Activated naive CD4-positive, alpha-beta T cell treated with anti-CD3 and anti-CD28 coated beads for 36 hours (primary cell): ENCODE measurements at regions not wholly inside any gene's neighbourhood (a gene's known extent, or its start where the extent isn't known, plus 50 kb on each side); places are given as distances from the start of the nearest gene placed in this dataset.

Experiments
- CTCF ChIA-PET: fragments of 350-600 bp; sonication (Branson Sonifier 250); formaldehyde crosslinking; loops from one replicate; lab custom pipeline; 2021; ENCODE audit warnings: antibody characterized with exemption; lab: Charles Lee
- DNase-seq: peaks from one replicate; pipeline ENCODE4 v3.0.0-alpha.2; 2020
- H3K27ac Mint-ChIP-seq: one replicate; pipeline ENCODE4 v1.8.0; 2021; ENCODE audit warnings: mild to moderate bottlenecking, mixed read lengths
- H3K27me3 Mint-ChIP-seq: one replicate; pipeline ENCODE4 v1.8.0; 2021; ENCODE audit warnings: low read depth, mixed read lengths
- H3K36me3 Mint-ChIP-seq: one replicate; pipeline ENCODE4 v1.8.0; 2021; ENCODE audit warnings: low read depth, mixed read lengths
- H3K4me1 Mint-ChIP-seq: one replicate; pipeline ENCODE4 v1.8.0; 2021; ENCODE audit warnings: low read depth, mixed read lengths
- H3K4me3 Mint-ChIP-seq: one replicate; pipeline ENCODE4 v1.8.0; 2021; ENCODE audit warnings: mild to moderate bottlenecking, moderate library complexity, mixed read lengths
- H3K9me3 Mint-ChIP-seq: one replicate; pipeline ENCODE4 v1.8.0; 2021; ENCODE audit warnings: mixed read lengths
- intact Hi-C: fragments of 100-400 bp; cut with micrococcal nuclease; formaldehyde crosslinking; loops from one replicate; pipeline ENCODE4 v1.15.1; 2023

DNA sequence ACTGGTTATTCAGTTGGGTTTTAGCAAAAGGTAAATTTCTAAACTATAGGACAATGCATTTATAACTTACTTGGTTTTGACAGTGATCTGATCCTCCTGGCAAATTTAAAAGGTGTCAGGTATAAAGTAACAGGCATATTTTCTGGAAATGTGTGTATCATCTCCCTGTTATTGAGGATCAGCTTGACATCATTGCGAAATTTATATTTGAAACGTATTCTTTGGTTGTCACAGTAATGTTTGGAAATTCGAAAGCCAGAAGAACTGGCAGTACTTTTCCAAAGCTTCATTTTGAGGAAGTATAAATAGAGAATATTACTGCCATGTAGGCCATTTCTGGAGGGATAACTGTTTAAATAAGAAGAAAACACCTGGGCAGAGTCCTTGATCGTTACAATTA, 422.2 kb upstream of the NRXN1 start:
- CTCF ChIA-PET = no interaction called here
- Mint-ChIP-seq H3K9me3 (peaks cover 8% of the 10 kb centered on the region), H3K4me1 (no peaks in the 10 kb centered on the region), H3K4me3 (no peak overlapping the region), H3K27ac (no peak overlapping the region), H3K27me3 (no peaks in the 10 kb centered on the region), H3K36me3 (no peaks in the 10 kb centered on the region)
- intact Hi-C loops = no loop called here
- no peak for DNase-seq

GRCh38 chr2:51448911-51449310, 417.0 kb upstream of the NRXN1 start:
- Mint-ChIP-seq H3K4me3 (no peak overlapping the region), H3K9me3 (peaks cover 6% of the 10 kb centered on the region), H3K36me3 (no peaks in the 10 kb centered on the region), H3K27ac (no peak overlapping the region), H3K27me3 (no peaks in the 10 kb centered on the region), H3K4me1 (no peaks in the 10 kb centered on the region)
- CTCF ChIA-PET = no interaction called here
- intact Hi-C loops = no loop called here
- DNase-seq = no peak

- no peak overlapping the region for H3K4me3 Mint-ChIP-seq
- intact Hi-C loops = no loop called here
- CTCF ChIA-PET = no interaction called here
- H3K9me3 Mint-ChIP-seq = peaks cover 4% of the 10 kb centered on the region
- no peak for DNase-seq
- no peaks in the 10 kb centered on the region for H3K36me3 Mint-ChIP-seq
- no peaks in the 10 kb centered on the region for H3K27me3 Mint-ChIP-seq
- no peak overlapping the region for H3K27ac Mint-ChIP-seq
- H3K4me1 Mint-ChIP-seq = no peaks in the 10 kb centered on the region
Measured at GRCh38 chr2:51441786-51442185, 409.9 kb upstream of the NRXN1 start.

GRCh38 chr2:51424418-51424817, 392.5 kb upstream of the NRXN1 start:
- H3K4me1 Mint-ChIP-seq = no peaks in the 10 kb centered on the region
- CTCF ChIA-PET = no interaction called here
- H3K4me3 Mint-ChIP-seq = no peak overlapping the region
- no peak overlapping the region for H3K27ac Mint-ChIP-seq
- H3K27me3 Mint-ChIP-seq = no peaks in the 10 kb centered on the region
- H3K36me3 Mint-ChIP-seq = no peaks in the 10 kb centered on the region
- no peak for DNase-seq
- H3K9me3 Mint-ChIP-seq = peaks cover 15% of the 10 kb centered on the region
- intact Hi-C loops = no loop called here

- Mint-ChIP-seq H3K36me3 (no peaks in the 10 kb centered on the region), H3K4me3 (no peak overlapping the region), H3K4me1 (no peaks in the 10 kb centered on the region), H3K27me3 (no peaks in the 10 kb centered on the region), H3K9me3 (peaks cover 2% of the 10 kb centered on the region), H3K27ac (no peak overlapping the region)
- CTCF ChIA-PET = no interaction called here
- no peak for DNase-seq
- intact Hi-C loops = no loop called here
Measured at GRCh38 chr2:51420511-51420910, 388.6 kb upstream of the NRXN1 start.

DNA sequence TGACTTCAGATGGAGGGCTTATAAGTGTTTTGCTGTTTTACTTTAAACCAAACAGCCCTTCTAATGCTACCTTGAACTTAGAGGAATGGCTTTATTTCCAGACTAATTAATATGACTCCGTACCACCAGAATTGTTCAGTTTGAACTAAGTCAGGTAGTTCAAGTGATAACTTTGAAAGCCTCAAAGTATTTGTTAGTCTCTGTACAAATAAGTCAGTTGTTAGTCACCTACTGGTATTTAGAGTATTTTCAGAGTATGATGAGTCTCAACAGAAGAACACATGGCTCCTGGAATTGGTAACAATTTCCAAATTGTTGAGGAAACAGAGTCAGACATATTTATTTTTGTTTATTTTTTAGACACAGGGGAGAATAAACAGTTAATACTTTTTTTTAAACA, 381.8 kb upstream of the NRXN1 start:
- Mint-ChIP-seq H3K27me3 (no peaks in the 10 kb centered on the region), H3K4me1 (no peaks in the 10 kb centered on the region), H3K36me3 (no peaks in the 10 kb centered on the region), H3K27ac (no peak overlapping the region), H3K9me3 (peaks cover 2% of the 10 kb centered on the region), H3K4me3 (no peak overlapping the region)
- intact Hi-C loops = no loop called here
- CTCF ChIA-PET = no interaction called here
- no peak for DNase-seq

DNA sequence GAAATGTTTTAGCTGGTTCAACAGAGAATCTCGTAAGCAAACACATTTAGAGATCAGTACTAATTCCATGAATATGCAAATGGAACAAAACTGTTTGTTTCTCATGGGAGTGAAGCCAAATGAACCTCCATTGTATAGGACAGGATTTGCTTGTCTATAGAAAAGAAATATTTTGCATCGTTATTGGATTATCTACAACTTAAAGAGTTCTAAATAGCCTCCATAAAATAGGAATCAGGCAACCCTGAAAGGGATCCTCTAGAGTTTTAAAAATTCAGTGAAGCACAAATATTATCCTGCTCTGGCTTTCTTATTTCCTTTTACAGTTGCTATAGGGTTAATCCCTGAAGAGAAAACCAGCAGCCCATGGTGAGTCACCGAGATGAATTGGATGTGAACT, 378.4 kb upstream of the NRXN1 start:
- Mint-ChIP-seq H3K4me1 (no peaks in the 10 kb centered on the region), H3K9me3 (no peaks in the 10 kb centered on the region), H3K4me3 (no peak overlapping the region), H3K36me3 (no peaks in the 10 kb centered on the region), H3K27me3 (no peaks in the 10 kb centered on the region), H3K27ac (no peak overlapping the region)
- no peak for DNase-seq
- intact Hi-C loops = no loop called here
- CTCF ChIA-PET = no interaction called here

- intact Hi-C loops = no loop called here
- no peaks in the 10 kb centered on the region for H3K36me3 Mint-ChIP-seq
- CTCF ChIA-PET = no interaction called here
- no peaks in the 10 kb centered on the region for H3K27me3 Mint-ChIP-seq
- H3K9me3 Mint-ChIP-seq = no peaks in the 10 kb centered on the region
- H3K4me1 Mint-ChIP-seq = no peaks in the 10 kb centered on the region
- no peak overlapping the region for H3K27ac Mint-ChIP-seq
- H3K4me3 Mint-ChIP-seq = no peak overlapping the region
- DNase-seq = no peak
Measured at GRCh38 chr2:51409920-51410319, 378.0 kb upstream of the NRXN1 start.

GRCh38 chr2:51404226-51404625, 372.3 kb upstream of the NRXN1 start:
- no peak for DNase-seq
- no peak overlapping the region for H3K27ac Mint-ChIP-seq
- H3K4me1 Mint-ChIP-seq = no peaks in the 10 kb centered on the region
- CTCF ChIA-PET = no interaction called here
- intact Hi-C loops = no loop called here
- H3K9me3 Mint-ChIP-seq = peaks cover 4% of the 10 kb centered on the region
- H3K27me3 Mint-ChIP-seq = no peaks in the 10 kb centered on the region
- no peaks in the 10 kb centered on the region for H3K36me3 Mint-ChIP-seq
- no peak overlapping the region for H3K4me3 Mint-ChIP-seq

DNA sequence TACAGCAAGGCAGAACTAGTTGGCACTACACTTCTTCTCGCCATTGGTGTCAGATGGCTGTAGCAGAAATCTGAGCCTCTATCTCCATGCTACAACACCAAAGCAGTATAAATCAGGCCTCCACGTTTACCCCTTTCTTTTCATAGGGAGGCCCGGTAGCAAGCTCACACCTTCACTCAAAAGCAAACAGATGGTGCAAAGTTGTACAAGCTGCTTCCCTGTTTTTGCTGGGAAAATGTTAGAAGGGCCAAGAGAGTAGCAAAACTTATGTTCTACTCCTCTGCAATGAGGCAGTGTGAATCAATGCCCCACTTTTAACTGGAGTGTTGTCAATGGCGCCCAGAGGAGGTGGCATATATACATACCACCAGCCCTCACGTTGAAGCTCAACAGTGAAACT, 369.6 kb upstream of the NRXN1 start:
- H3K36me3 Mint-ChIP-seq = no peaks in the 10 kb centered on the region
- peaks cover 16% of the 10 kb centered on the region for H3K9me3 Mint-ChIP-seq
- DNase-seq = no peak
- H3K4me1 Mint-ChIP-seq = no peaks in the 10 kb centered on the region
- CTCF ChIA-PET = no interaction called here
- H3K4me3 Mint-ChIP-seq = no peak overlapping the region
- no peaks in the 10 kb centered on the region for H3K27me3 Mint-ChIP-seq
- intact Hi-C loops = no loop called here
- no peak overlapping the region for H3K27ac Mint-ChIP-seq

- Mint-ChIP-seq H3K4me3 (no peak overlapping the region), H3K36me3 (no peaks in the 10 kb centered on the region)
- CTCF ChIA-PET = no interaction called here
Measured at GRCh38 chr2:51387235-51387634, 355.3 kb upstream of the NRXN1 start.

DNA sequence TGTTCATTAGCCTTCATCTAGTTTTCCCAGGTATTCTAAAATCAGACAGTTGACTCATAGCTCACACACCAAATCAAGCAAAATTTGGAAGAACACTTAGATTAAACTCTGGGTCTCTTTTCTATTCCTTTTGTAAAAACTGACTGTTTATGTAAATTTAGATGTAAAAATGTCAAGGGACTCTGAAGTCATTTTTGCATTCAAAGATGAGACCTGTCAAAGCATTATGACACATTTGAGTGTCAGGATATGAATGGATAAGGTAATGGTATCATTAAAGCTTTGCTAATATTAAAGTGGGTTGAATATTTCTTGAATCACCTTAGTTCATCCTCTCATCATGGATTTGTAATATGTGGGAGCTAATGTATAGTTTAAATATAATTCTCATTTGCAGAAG, 348.1 kb upstream of the NRXN1 start:
- no peak overlapping the region for H3K27ac Mint-ChIP-seq
- H3K36me3 Mint-ChIP-seq = no peaks in the 10 kb centered on the region

More at GRCh38 chr2:51387235-51387634, 355.3 kb upstream of the NRXN1 start:
- Mint-ChIP-seq H3K4me1 (no peaks in the 10 kb centered on the region), H3K27ac (no peak overlapping the region), H3K27me3 (no peaks in the 10 kb centered on the region), H3K9me3 (peaks cover 1% of the 10 kb centered on the region)
- no peak for DNase-seq
- intact Hi-C loops = no loop called here

GRCh38 chr2:51368250-51368649, 336.3 kb upstream of the NRXN1 start:
- CTCF ChIA-PET = no interaction called here
- no peak for DNase-seq
- no peaks in the 10 kb centered on the region for H3K27me3 Mint-ChIP-seq
- no peak overlapping the region for H3K27ac Mint-ChIP-seq
- H3K4me1 Mint-ChIP-seq = no peaks in the 10 kb centered on the region
- H3K36me3 Mint-ChIP-seq = no peaks in the 10 kb centered on the region
- no peak overlapping the region for H3K4me3 Mint-ChIP-seq
- intact Hi-C loops = no loop called here
- peaks cover 5% of the 10 kb centered on the region for H3K9me3 Mint-ChIP-seq

More for the DNA sequence above, 348.1 kb upstream of the NRXN1 start:
- no peak for DNase-seq
- CTCF ChIA-PET = no interaction called here
- no peaks in the 10 kb centered on the region for H3K4me1 Mint-ChIP-seq
- H3K9me3 Mint-ChIP-seq = peaks cover 10% of the 10 kb centered on the region
- H3K27me3 Mint-ChIP-seq = no peaks in the 10 kb centered on the region
- H3K4me3 Mint-ChIP-seq = no peak overlapping the region
- intact Hi-C loops = no loop called here

DNA sequence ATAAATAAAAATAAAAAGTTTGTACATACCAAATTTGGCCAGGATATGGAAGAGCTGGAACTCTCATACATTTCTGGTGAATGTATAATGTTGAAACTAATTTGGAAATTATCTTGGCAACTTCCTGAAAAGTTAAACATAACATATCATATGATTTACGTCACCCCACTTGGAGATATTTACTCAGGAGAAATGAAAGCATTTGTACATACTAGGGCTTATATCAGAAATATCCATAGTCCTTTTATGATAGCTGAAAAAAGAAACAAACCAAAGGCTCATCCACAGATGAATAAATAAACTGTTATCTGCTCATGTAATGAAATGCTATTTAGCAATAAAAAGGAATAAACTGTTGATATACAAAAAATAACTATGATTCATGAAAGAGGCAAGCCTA, 318.2 kb upstream of the NRXN1 start:
- no peaks in the 10 kb centered on the region for H3K27me3 Mint-ChIP-seq
- intact Hi-C loops = no loop called here
- CTCF ChIA-PET = no interaction called here
- no peak overlapping the region for H3K4me3 Mint-ChIP-seq
- H3K27ac Mint-ChIP-seq = no peak overlapping the region
- no peaks in the 10 kb centered on the region for H3K36me3 Mint-ChIP-seq
- no peak for DNase-seq
- no peaks in the 10 kb centered on the region for H3K4me1 Mint-ChIP-seq
- H3K9me3 Mint-ChIP-seq = peaks cover 3% of the 10 kb centered on the region
